Omental fat pad (tissue), 3 donors: ENCODE measurements at regions not wholly inside any gene's neighbourhood (a gene's known extent, or its start where the extent isn't known, plus 50 kb on each side); places are given as distances from the start of the nearest gene placed in this dataset.

Source experiments
- ATAC-seq: fragments of 150-250 bp; one replicate; pipeline ENCODE4 v1.9.1; 2016; ENCODE audit warnings: mild to moderate bottlenecking, moderate library complexity; ENCODE audit not compliant: low FRiP score
- DNase-seq: peaks from one replicate; pipeline ENCODE4 v3.0.0-alpha.2; 2019; ENCODE audit warnings: low spot score
- CTCF ChIP-seq, 3 donors: fragments of 450-650 bp; IDR thresholded peaks; one replicate each; pipeline ENCODE4 v1.5.1; 2016 to 2017; ENCODE audit warnings: antibody characterized with exemption in 3 of 3, mild to moderate bottlenecking in 3 of 3, moderate library complexity in 2 of 3

GRCh38 chr4:187027272-187027671 is 303.6 kb upstream of the FAT1 start:
- no peak for TF ChIP-seq CTCF (IDR thresholded peaks at IDR 0.05)
- DNase-seq: no peak
- ATAC-seq: no peak

- no peak for ATAC-seq
- no peak for DNase-seq
- TF ChIP-seq CTCF (IDR thresholded peaks at IDR 0.05): no peak
Measured at GRCh38 chr4:187042251-187042650, 318.6 kb upstream of the FAT1 start.

- ATAC-seq: no peak
- DNase-seq: no peak
- no peak for TF ChIP-seq CTCF (IDR thresholded peaks at IDR 0.05)
Measured at GRCh38 chr4:187046471-187046870, 322.8 kb upstream of the FAT1 start.

GRCh38 chr4:187059021-187059420 is 335.4 kb upstream of the FAT1 start:
- DNase-seq (no peak), ATAC-seq (no peak)
- TF ChIP-seq CTCF (IDR thresholded peaks at IDR 0.05): no peak

GRCh38 chr4:187059895-187060294 is 336.2 kb upstream of the FAT1 start:
- ATAC-seq (no peak), DNase-seq (no peak)
- TF ChIP-seq CTCF (IDR thresholded peaks at IDR 0.05): no peak

GRCh38 chr4:187060551-187060950 is 336.9 kb upstream of the FAT1 start:
- DNase-seq: no peak
- TF ChIP-seq CTCF (IDR thresholded peaks at IDR 0.05): no peak
- no peak for ATAC-seq

GRCh38 chr4:187063251-187063650 is 339.6 kb upstream of the FAT1 start:
- no peak for ATAC-seq
- no peak for TF ChIP-seq CTCF (IDR thresholded peaks at IDR 0.05)

More at GRCh38 chr4:187063251-187063650, 339.6 kb upstream of the FAT1 start:
- DNase-seq: no peak
